Spleen (tissue), 7 donors: ENCODE measurements at regions not wholly inside any gene's neighbourhood (a gene's known extent, or its start where the extent isn't known, plus 50 kb on each side); places are given as distances from the start of the nearest gene placed in this dataset.

Experiments
- POLR2A ChIP-seq, 3 donors: fragments of 450-650 bp; IDR thresholded peaks; one replicate each; pipeline ENCODE4 v1.5.1; 2017; ENCODE audit warnings: antibody characterized with exemption in 3 of 3, mild to moderate bottlenecking in 1 of 3
- POLR2AphosphoS5 ChIP-seq, 3 donors: sonication (generic); formaldehyde crosslinking; IDR thresholded peaks; one replicate each; pipeline ENCODE4 v1.5.1; 2017; ENCODE audit warnings: antibody characterized with exemption in 3 of 3
- TF ChIP-seq, protein P1 (sequence below), 11 experiments: fragments of 200-600 bp in 7 of 11; fragments of 450-650 bp in 4 of 11; sonication (generic) in 4 of 11; IDR thresholded peaks in 8 of 11; conservative IDR thresholded peaks in 3 of 11; 1 replicate in 7 of 11; 2 replicates in 4 of 11; pipeline versions ENCODE4 v1.4.0 to v1.8.0; 2016 to 2021; ENCODE audit warnings: antibody characterized with exemption in 11 of 11, inconsistent platforms in 4 of 11, mild to moderate bottlenecking in 1 of 11
- donor health status: DM: no; HTN: no; CAD: no; lungs with moderate emphysema.
- donor health status: DM: no; HTN: no; CAD: no.
- donor health status: DM: no; HTN: no; CAD: no.

DNA sequence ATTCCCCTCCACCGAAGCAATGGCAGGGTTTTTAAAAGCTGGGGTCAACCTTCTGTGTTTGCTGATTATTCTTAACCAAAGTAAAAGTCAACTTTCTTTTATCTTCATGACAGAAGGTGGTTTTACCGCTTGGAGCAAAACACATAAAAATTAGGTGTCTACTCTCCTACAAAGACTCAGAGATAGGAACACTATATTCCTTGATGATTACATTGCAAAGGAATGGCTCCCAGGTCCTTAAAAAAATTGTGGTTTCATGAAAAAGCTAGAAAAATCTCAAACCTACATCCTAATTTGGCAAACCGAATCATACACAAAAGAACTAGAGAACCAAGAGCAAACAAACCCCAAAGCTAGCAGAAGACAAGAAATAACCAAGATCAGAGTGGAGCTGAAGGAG lies 760.4 kb upstream of the PCDH20 start:
- no peak for TF ChIP-seq POLR2AphosphoS5 (IDR thresholded peaks at IDR 0.05)
- TF ChIP-seq, protein P1, sequence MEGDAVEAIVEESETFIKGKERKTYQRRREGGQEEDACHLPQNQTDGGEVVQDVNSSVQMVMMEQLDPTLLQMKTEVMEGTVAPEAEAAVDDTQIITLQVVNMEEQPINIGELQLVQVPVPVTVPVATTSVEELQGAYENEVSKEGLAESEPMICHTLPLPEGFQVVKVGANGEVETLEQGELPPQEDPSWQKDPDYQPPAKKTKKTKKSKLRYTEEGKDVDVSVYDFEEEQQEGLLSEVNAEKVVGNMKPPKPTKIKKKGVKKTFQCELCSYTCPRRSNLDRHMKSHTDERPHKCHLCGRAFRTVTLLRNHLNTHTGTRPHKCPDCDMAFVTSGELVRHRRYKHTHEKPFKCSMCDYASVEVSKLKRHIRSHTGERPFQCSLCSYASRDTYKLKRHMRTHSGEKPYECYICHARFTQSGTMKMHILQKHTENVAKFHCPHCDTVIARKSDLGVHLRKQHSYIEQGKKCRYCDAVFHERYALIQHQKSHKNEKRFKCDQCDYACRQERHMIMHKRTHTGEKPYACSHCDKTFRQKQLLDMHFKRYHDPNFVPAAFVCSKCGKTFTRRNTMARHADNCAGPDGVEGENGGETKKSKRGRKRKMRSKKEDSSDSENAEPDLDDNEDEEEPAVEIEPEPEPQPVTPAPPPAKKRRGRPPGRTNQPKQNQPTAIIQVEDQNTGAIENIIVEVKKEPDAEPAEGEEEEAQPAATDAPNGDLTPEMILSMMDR (IDR thresholded peaks at IDR 0.05 in 8 of 11, conservative IDR thresholded peaks at IDR 0.05 in 3 of 11): no peak
- no peak for TF ChIP-seq POLR2A (IDR thresholded peaks at IDR 0.05)
